Retinal pigment epithelial cell (primary cell): ENCODE measurements at regions not wholly inside any gene's neighbourhood (a gene's known extent, or its start where the extent isn't known, plus 50 kb on each side); places are given as distances from the start of the nearest gene placed in this dataset.

Experiments used
- DNase-seq: peaks from one replicate; pipeline ENCODE4 v3.0.0-alpha.2; 2010; ENCODE audit warnings: low read depth
- H3K4me3 ChIP-seq: 2 replicates; pipeline ENCODE4 v1.5.1; 2011; ENCODE audit warnings: mild to moderate bottlenecking, low read length, control low read depth, moderate library complexity
- CTCF ChIP-seq: conservative IDR thresholded peaks from 2 replicates; pipeline ENCODE4 v1.5.1; 2011; ENCODE audit warnings: low read depth, low read length, control low read depth, inconsistent platforms

- no peak for DNase-seq
- TF ChIP-seq CTCF: no peak
Measured at GRCh38 chr3:68163062-68163461, 508.6 kb upstream of the SUCLG2 start.

GRCh38 chr3:68162644-68163043, 508.2 kb upstream of the SUCLG2 start:
- no peak for TF ChIP-seq CTCF
- no peak for DNase-seq
- H3K4me3 ChIP-seq: no peak overlapping the region

More at GRCh38 chr3:68163062-68163461, 508.6 kb upstream of the SUCLG2 start:
- H3K4me3 ChIP-seq: no peak overlapping the region

GRCh38 chr3:68151359-68151758, 496.9 kb upstream of the SUCLG2 start:
- TF ChIP-seq CTCF: no peak
- DNase-seq: no peak
- no peak overlapping the region for H3K4me3 ChIP-seq

- DNase-seq: no peak
- TF ChIP-seq CTCF: no peak
- H3K4me3 ChIP-seq: no peak overlapping the region
Measured at GRCh38 chr3:68148447-68148846, 494.0 kb upstream of the SUCLG2 start.

GRCh38 chr3:68142441-68142840, 488.0 kb upstream of the SUCLG2 start:
- no peak overlapping the region for H3K4me3 ChIP-seq
- TF ChIP-seq CTCF: no peak
- DNase-seq: no peak

GRCh38 chr3:68139897-68140296, 485.5 kb upstream of the SUCLG2 start:
- TF ChIP-seq CTCF: no peak
- DNase-seq: no peak
- no peak overlapping the region for H3K4me3 ChIP-seq

- no peak for TF ChIP-seq CTCF
- DNase-seq: no peak
- no peak overlapping the region for H3K4me3 ChIP-seq
Measured at GRCh38 chr3:68136411-68136810, 482.0 kb upstream of the SUCLG2 start.
